Nephron progenitor cell (in vitro differentiated cells): ENCODE measurements at regions not wholly inside any gene's neighbourhood (a gene's known extent, or its start where the extent isn't known, plus 50 kb on each side); places are given as distances from the start of the nearest gene placed in this dataset.

Source experiments
- DNase-seq: peaks from one replicate; pipeline ENCODE4 v3.0.0; 2021
- H3K27ac Mint-ChIP-seq: 2 replicates; pipeline ENCODE4 v1.8.0; 2021; ENCODE audit warnings: mild to moderate bottlenecking, moderate library complexity, mixed read lengths
- H3K27me3 Mint-ChIP-seq: 2 replicates; pipeline ENCODE4 v1.8.0; 2021; ENCODE audit warnings: mild to moderate bottlenecking, low read depth, mixed read lengths; ENCODE audit not compliant: poor library complexity
- H3K36me3 Mint-ChIP-seq: 2 replicates; pipeline ENCODE4 v1.8.0; 2021; ENCODE audit warnings: low read depth, mixed read lengths
- H3K4me1 Mint-ChIP-seq: 2 replicates; pipeline ENCODE4 v1.8.0; 2021; ENCODE audit warnings: mixed read lengths
- H3K4me3 Mint-ChIP-seq: 2 replicates; pipeline ENCODE4 v1.8.0; 2021; ENCODE audit warnings: mild to moderate bottlenecking, moderate library complexity, mixed read lengths
- H3K9me3 Mint-ChIP-seq: 2 replicates; pipeline ENCODE4 v1.8.0; 2021; ENCODE audit warnings: mild to moderate bottlenecking, moderate library complexity, mixed read lengths
- CTCF ChIP-seq: fragments of 200-600 bp; sonication (generic); IDR thresholded peaks from 2 replicates; pipeline ENCODE4 v1.5.0; 2021; ENCODE audit warnings: antibody characterized with exemption

GRCh38 chr5:68126886-68127285 is 88.7 kb upstream of the PIK3R1 start:
- Mint-ChIP-seq H3K27me3 (no peaks in the 10 kb centered on the region), H3K4me1 (no peaks in the 10 kb centered on the region), H3K27ac (no peak overlapping the region), H3K9me3 (peaks cover 14% of the 10 kb centered on the region), H3K36me3 (no peaks in the 10 kb centered on the region), H3K4me3 (no peak overlapping the region)
- no peak for DNase-seq
- no peak for TF ChIP-seq CTCF

GRCh38 chr5:68122439-68123328 is 92.9 kb upstream of the PIK3R1 start:
- TF ChIP-seq CTCF: no peak
- Mint-ChIP-seq H3K27ac (no peak overlapping the region), H3K4me3 (no peak overlapping the region), H3K9me3 (peaks cover 14% of the 10 kb centered on the region), H3K36me3 (no peaks in the 10 kb centered on the region), H3K27me3 (peaks cover 4% of the 10 kb centered on the region), H3K4me1 (peaks cover 5% of the 10 kb centered on the region)
- DNase-seq: no peak

GRCh38 chr5:68116868-68117411 is 98.6 kb upstream of the PIK3R1 start:
- no peak for TF ChIP-seq CTCF
- H3K4me3 Mint-ChIP-seq: no peak overlapping the region
- H3K9me3 Mint-ChIP-seq: no peaks in the 10 kb centered on the region
- no peak overlapping the region for H3K27ac Mint-ChIP-seq
- DNase-seq: no peak
- peaks cover 4% of the 10 kb centered on the region for H3K27me3 Mint-ChIP-seq
- H3K36me3 Mint-ChIP-seq: no peaks in the 10 kb centered on the region
- H3K4me1 Mint-ChIP-seq: peaks cover 16% of the 10 kb centered on the region

DNA sequence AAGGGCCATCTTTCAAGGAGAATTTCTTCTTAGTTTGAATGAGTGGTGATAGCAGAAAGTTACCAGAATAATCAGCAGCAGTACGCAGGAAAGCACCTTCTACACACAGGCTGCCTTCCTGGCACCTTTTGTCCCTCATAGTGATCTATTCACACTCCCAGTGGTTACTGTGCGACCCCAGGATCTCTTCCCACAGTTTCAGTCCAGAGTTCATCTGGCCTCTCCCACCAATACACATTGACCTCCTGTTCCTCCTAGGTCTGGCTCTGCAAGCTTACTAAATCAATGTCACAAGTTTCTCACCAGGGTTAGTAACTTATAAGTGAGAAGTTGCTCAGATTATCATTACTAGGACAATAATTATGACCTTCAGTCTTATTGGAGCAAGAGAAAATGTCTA is 99.1 kb upstream of the PIK3R1 start:
- H3K9me3 Mint-ChIP-seq: no peaks in the 10 kb centered on the region
- H3K4me1 Mint-ChIP-seq: peaks cover 16% of the 10 kb centered on the region
- no peak overlapping the region for H3K4me3 Mint-ChIP-seq
- peaks cover 1% of the 10 kb centered on the region for H3K27me3 Mint-ChIP-seq
- no peak for DNase-seq
- H3K27ac Mint-ChIP-seq: no peak overlapping the region
- no peaks in the 10 kb centered on the region for H3K36me3 Mint-ChIP-seq
- no peak for TF ChIP-seq CTCF

GRCh38 chr5:68115584-68115983 is 100.0 kb upstream of the PIK3R1 start:
- DNase-seq: no peak
- Mint-ChIP-seq H3K9me3 (no peaks in the 10 kb centered on the region), H3K4me3 (no peak overlapping the region), H3K27ac (no peak overlapping the region), H3K27me3 (no peaks in the 10 kb centered on the region), H3K4me1 (peaks cover 16% of the 10 kb centered on the region), H3K36me3 (no peaks in the 10 kb centered on the region)
- no peak for TF ChIP-seq CTCF
